ENCODE measurements at regions not wholly inside any gene's neighbourhood (a gene's known extent, or its start where the extent isn't known, plus 50 kb on each side); places are given as distances from the start of the nearest gene placed in this dataset.

GRCh38 chr22:22098457-22099193 lies 116.0 kb upstream of the TOP3B start:
- no peaks in the 10 kb centered on the region for H3K36me3 ChIP-seq (ENCODE audit: control insufficient read depth, insufficient read depth, low read length)
- H3K27ac ChIP-seq (ENCODE audit: insufficient read depth, low read depth, low read length, poor library complexity, severe bottlenecking): no peak overlapping the region
- no peak overlapping the region for H3K4me3 ChIP-seq (ENCODE audit: insufficient read depth, low read depth, low read length)
- H3K4me1 ChIP-seq (ENCODE audit: control insufficient read depth, insufficient read depth, low read length): no peaks in the 10 kb centered on the region
- WGBS, 2 experiments: 86 to 92% methylated on average over 9 of the region's 9 CpGs
- H3K27me3 ChIP-seq (ENCODE audit: control insufficient read depth, insufficient read depth, low read length, poor library complexity, severe bottlenecking): peaks cover 65% of the 10 kb centered on the region
- no peaks in the 10 kb centered on the region for H3K9me3 ChIP-seq (ENCODE audit: control insufficient read depth, low read length)

- H3K4me1 ChIP-seq (ENCODE audit: control insufficient read depth, insufficient read depth, low read length): no peaks in the 10 kb centered on the region
- H3K4me3 ChIP-seq (ENCODE audit: insufficient read depth, low read depth, low read length): no peak overlapping the region
- H3K27me3 ChIP-seq (ENCODE audit: control insufficient read depth, insufficient read depth, low read length, poor library complexity, severe bottlenecking): peaks cover 67% of the 10 kb centered on the region
- no peaks in the 10 kb centered on the region for H3K9me3 ChIP-seq (ENCODE audit: control insufficient read depth, low read length)
- no peaks in the 10 kb centered on the region for H3K36me3 ChIP-seq (ENCODE audit: control insufficient read depth, insufficient read depth, low read length)
- no peak overlapping the region for H3K27ac ChIP-seq (ENCODE audit: insufficient read depth, low read depth, low read length, poor library complexity, severe bottlenecking)
Observed at GRCh38 chr22:22097727-22098228, 115.2 kb upstream of the TOP3B start.

- no peak overlapping the region for H3K4me3 ChIP-seq (ENCODE audit: insufficient read depth, low read depth, low read length)
- H3K4me1 ChIP-seq (ENCODE audit: control insufficient read depth, insufficient read depth, low read length): no peaks in the 10 kb centered on the region
- peaks cover 90% of the 10 kb centered on the region for H3K27me3 ChIP-seq (ENCODE audit: control insufficient read depth, insufficient read depth, low read length, poor library complexity, severe bottlenecking)
- 92 to 96% methylated on average over 5 of the region's 5 CpGs for whole genome bisulfite sequencing, 2 experiments
- H3K36me3 ChIP-seq (ENCODE audit: control insufficient read depth, insufficient read depth, low read length): no peaks in the 10 kb centered on the region
- no peaks in the 10 kb centered on the region for H3K9me3 ChIP-seq (ENCODE audit: control insufficient read depth, low read length)
- no peak overlapping the region for H3K27ac ChIP-seq (ENCODE audit: insufficient read depth, low read depth, low read length, poor library complexity, severe bottlenecking)
Observed at GRCh38 chr22:22094921-22095320, 112.3 kb upstream of the TOP3B start.

- no peaks in the 10 kb centered on the region for H3K36me3 ChIP-seq (ENCODE audit: control insufficient read depth, insufficient read depth, low read length)
- peaks cover 94% of the 10 kb centered on the region for H3K27me3 ChIP-seq (ENCODE audit: control insufficient read depth, insufficient read depth, low read length, poor library complexity, severe bottlenecking)
- WGBS, 2 experiments: 90 to 91% methylated on average over 6 of the region's 6 CpGs
- no peaks in the 10 kb centered on the region for H3K9me3 ChIP-seq (ENCODE audit: control insufficient read depth, low read length)
- no peaks in the 10 kb centered on the region for H3K4me1 ChIP-seq (ENCODE audit: control insufficient read depth, insufficient read depth, low read length)
- H3K27ac ChIP-seq (ENCODE audit: insufficient read depth, low read depth, low read length, poor library complexity, severe bottlenecking): no peak overlapping the region
- no peak overlapping the region for H3K4me3 ChIP-seq (ENCODE audit: insufficient read depth, low read depth, low read length)
Observed at GRCh38 chr22:22094514-22094913, 111.9 kb upstream of the TOP3B start.

GRCh38 chr22:22093743-22094142 lies 111.2 kb upstream of the TOP3B start:
- no peaks in the 10 kb centered on the region for H3K36me3 ChIP-seq (ENCODE audit: control insufficient read depth, insufficient read depth, low read length)
- H3K27ac ChIP-seq (ENCODE audit: insufficient read depth, low read depth, low read length, poor library complexity, severe bottlenecking): no peak overlapping the region
- H3K9me3 ChIP-seq (ENCODE audit: control insufficient read depth, low read length): no peaks in the 10 kb centered on the region
- H3K4me3 ChIP-seq (ENCODE audit: insufficient read depth, low read depth, low read length): no peak overlapping the region
- H3K27me3 ChIP-seq (ENCODE audit: control insufficient read depth, insufficient read depth, low read length, poor library complexity, severe bottlenecking): peaks cover 97% of the 10 kb centered on the region
- 100% methylated on average over 1 of the region's 1 CpG for WGBS, 2 experiments
- no peaks in the 10 kb centered on the region for H3K4me1 ChIP-seq (ENCODE audit: control insufficient read depth, insufficient read depth, low read length)

GRCh38 chr22:22092974-22093373 lies 110.4 kb upstream of the TOP3B start:
- Histone ChIP-seq H3K4me1 (ENCODE audit: control insufficient read depth, insufficient read depth, low read length) (no peaks in the 10 kb centered on the region), H3K4me3 (ENCODE audit: insufficient read depth, low read depth, low read length) (no peak overlapping the region), H3K9me3 (ENCODE audit: control insufficient read depth, low read length) (no peaks in the 10 kb centered on the region), H3K27me3 (ENCODE audit: control insufficient read depth, insufficient read depth, low read length, poor library complexity, severe bottlenecking) (peaks cover 97% of the 10 kb centered on the region), H3K27ac (ENCODE audit: insufficient read depth, low read depth, low read length, poor library complexity, severe bottlenecking) (no peak overlapping the region), H3K36me3 (ENCODE audit: control insufficient read depth, insufficient read depth, low read length) (no peaks in the 10 kb centered on the region)
- WGBS, 2 experiments: 86 to 100% methylated on average over 1 of the region's 1 CpG

- WGBS, 2 experiments: 67 to 83% methylated on average over 1 to 3 of the region's 3 CpGs
- no peaks in the 10 kb centered on the region for H3K36me3 ChIP-seq (ENCODE audit: control insufficient read depth, insufficient read depth, low read length)
- peaks cover 96% of the 10 kb centered on the region for H3K27me3 ChIP-seq (ENCODE audit: control insufficient read depth, insufficient read depth, low read length, poor library complexity, severe bottlenecking)
- H3K27ac ChIP-seq (ENCODE audit: insufficient read depth, low read depth, low read length, poor library complexity, severe bottlenecking): no peak overlapping the region
- H3K4me3 ChIP-seq (ENCODE audit: insufficient read depth, low read depth, low read length): no peak overlapping the region
- no peaks in the 10 kb centered on the region for H3K4me1 ChIP-seq (ENCODE audit: control insufficient read depth, insufficient read depth, low read length)
- no peaks in the 10 kb centered on the region for H3K9me3 ChIP-seq (ENCODE audit: control insufficient read depth, low read length)
Observed at GRCh38 chr22:22092101-22092500, 109.5 kb upstream of the TOP3B start.

- Histone ChIP-seq H3K27ac (ENCODE audit: insufficient read depth, low read depth, low read length, poor library complexity, severe bottlenecking) (no peak overlapping the region), H3K4me3 (ENCODE audit: insufficient read depth, low read depth, low read length) (no peak overlapping the region), H3K27me3 (ENCODE audit: control insufficient read depth, insufficient read depth, low read length, poor library complexity, severe bottlenecking) (peaks cover 96% of the 10 kb centered on the region), H3K4me1 (ENCODE audit: control insufficient read depth, insufficient read depth, low read length) (no peaks in the 10 kb centered on the region), H3K9me3 (ENCODE audit: control insufficient read depth, low read length) (no peaks in the 10 kb centered on the region), H3K36me3 (ENCODE audit: control insufficient read depth, insufficient read depth, low read length) (no peaks in the 10 kb centered on the region)
- 94 to 95% methylated on average over 6 of the region's 6 CpGs for WGBS, 2 experiments
Observed at GRCh38 chr22:22091400-22091878, 108.9 kb upstream of the TOP3B start.

GRCh38 chr22:22090650-22091399 lies 108.2 kb upstream of the TOP3B start:
- peaks cover 96% of the 10 kb centered on the region for H3K27me3 ChIP-seq (ENCODE audit: control insufficient read depth, insufficient read depth, low read length, poor library complexity, severe bottlenecking)

More at GRCh38 chr22:22090650-22091399, 108.2 kb upstream of the TOP3B start:
- Histone ChIP-seq H3K27ac (ENCODE audit: insufficient read depth, low read depth, low read length, poor library complexity, severe bottlenecking) (no peak overlapping the region), H3K9me3 (ENCODE audit: control insufficient read depth, low read length) (no peaks in the 10 kb centered on the region), H3K4me1 (ENCODE audit: control insufficient read depth, insufficient read depth, low read length) (no peaks in the 10 kb centered on the region), H3K4me3 (ENCODE audit: insufficient read depth, low read depth, low read length) (no peak overlapping the region), H3K36me3 (ENCODE audit: control insufficient read depth, insufficient read depth, low read length) (no peaks in the 10 kb centered on the region)
- WGBS, 2 experiments: 80 to 84% methylated on average over 9 to 10 of the region's 10 CpGs
